ENCODE measurements at regions not wholly inside any gene's neighbourhood (a gene's known extent, or its start where the extent isn't known, plus 50 kb on each side); places are given as distances from the start of the nearest gene placed in this dataset.
A peak's percentile ranks its signal among the peaks of the same experiment; 100 is the strongest.
"Not testable (repeated sequence)": the region's sequence is repeated elsewhere in the genome, so short reads cannot be mapped to it uniquely, and the experiment has no call there.

DNA sequence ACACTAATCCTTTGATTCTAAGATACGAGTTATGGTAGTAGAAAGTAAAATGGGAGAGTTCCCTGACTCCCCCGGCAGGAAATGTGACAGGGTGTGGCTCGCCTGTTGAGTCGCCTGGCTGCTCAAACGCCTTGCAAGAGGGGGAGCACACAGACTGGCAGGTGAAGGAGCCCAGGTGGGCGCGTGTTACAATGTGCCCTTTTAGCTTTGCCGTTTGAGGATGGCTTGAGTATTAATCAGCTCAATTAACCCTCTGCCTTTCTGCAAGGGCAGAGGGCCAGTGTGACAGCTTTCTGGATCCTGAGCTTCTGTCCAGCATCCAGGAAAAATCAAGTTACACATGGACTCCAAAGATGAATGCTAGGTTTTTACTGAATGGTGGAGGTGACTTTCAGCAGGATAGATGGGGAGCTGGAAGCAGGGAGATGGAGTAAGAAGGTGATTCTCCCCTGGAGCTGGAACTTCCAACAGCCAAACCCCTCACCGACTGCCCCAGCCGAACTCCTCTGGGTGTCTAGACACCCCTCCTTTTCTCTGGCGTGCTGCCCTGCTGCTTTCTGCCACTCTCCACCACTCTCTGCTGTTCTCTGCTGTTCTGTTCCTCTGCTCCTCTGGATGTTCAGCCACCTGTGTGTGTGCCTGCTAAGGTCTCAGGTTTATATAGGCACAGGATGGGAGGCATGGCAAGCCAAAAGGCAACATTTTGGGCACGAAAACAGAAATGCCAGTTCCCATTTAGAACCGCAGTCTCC is 548.8 kb upstream of the KCND2 start:
- H3K36me3 ChIP-seq (ENCODE audit: control insufficient read depth, insufficient read depth, low read length) = no peaks in the 10 kb centered on the region
- no peaks in the 10 kb centered on the region for H3K9me3 Mint-ChIP-seq
- no peak overlapping the region for H3K27ac ChIP-seq (ENCODE audit: low read depth, low read length)
- no peak overlapping the region for H3K4me3 ChIP-seq (ENCODE audit: low read length)
- H3K27me3 ChIP-seq (ENCODE audit: control insufficient read depth, insufficient read depth, low read length, poor library complexity, severe bottlenecking) = no peaks in the 10 kb centered on the region
- no peak overlapping the region for H3K9ac ChIP-seq (ENCODE audit: extremely low read depth, low read length, poor library complexity, severe bottlenecking)
- WGBS, 2 experiments (ENCODE audit: insufficient coverage in 1 of 2, insufficient read length in 1 of 2) = 88 to 100% methylated on average over 4 to 13 of the region's 13 CpGs
- peak; percentile 45 for DNase-seq
- H3K27me3 Mint-ChIP-seq (ENCODE audit: insufficient read depth) = no peaks in the 10 kb centered on the region
- H3K4me1 ChIP-seq (ENCODE audit: control insufficient read depth, insufficient read depth, low read length) = no peaks in the 10 kb centered on the region
- H3K9me3 ChIP-seq (ENCODE audit: control insufficient read depth, low read length) = no peaks in the 10 kb centered on the region
- no peak overlapping the region for H3K27ac Mint-ChIP-seq
- TF ChIP-seq, protein P1, sequence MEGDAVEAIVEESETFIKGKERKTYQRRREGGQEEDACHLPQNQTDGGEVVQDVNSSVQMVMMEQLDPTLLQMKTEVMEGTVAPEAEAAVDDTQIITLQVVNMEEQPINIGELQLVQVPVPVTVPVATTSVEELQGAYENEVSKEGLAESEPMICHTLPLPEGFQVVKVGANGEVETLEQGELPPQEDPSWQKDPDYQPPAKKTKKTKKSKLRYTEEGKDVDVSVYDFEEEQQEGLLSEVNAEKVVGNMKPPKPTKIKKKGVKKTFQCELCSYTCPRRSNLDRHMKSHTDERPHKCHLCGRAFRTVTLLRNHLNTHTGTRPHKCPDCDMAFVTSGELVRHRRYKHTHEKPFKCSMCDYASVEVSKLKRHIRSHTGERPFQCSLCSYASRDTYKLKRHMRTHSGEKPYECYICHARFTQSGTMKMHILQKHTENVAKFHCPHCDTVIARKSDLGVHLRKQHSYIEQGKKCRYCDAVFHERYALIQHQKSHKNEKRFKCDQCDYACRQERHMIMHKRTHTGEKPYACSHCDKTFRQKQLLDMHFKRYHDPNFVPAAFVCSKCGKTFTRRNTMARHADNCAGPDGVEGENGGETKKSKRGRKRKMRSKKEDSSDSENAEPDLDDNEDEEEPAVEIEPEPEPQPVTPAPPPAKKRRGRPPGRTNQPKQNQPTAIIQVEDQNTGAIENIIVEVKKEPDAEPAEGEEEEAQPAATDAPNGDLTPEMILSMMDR (conservative IDR thresholded peaks at IDR 0.05) = no peak
- no peaks in the 10 kb centered on the region for H3K36me3 Mint-ChIP-seq (ENCODE audit: low read depth)
- peaks cover 1% of the 10 kb centered on the region for H3K4me1 Mint-ChIP-seq
- no peak overlapping the region for H3K4me3 Mint-ChIP-seq

DNA sequence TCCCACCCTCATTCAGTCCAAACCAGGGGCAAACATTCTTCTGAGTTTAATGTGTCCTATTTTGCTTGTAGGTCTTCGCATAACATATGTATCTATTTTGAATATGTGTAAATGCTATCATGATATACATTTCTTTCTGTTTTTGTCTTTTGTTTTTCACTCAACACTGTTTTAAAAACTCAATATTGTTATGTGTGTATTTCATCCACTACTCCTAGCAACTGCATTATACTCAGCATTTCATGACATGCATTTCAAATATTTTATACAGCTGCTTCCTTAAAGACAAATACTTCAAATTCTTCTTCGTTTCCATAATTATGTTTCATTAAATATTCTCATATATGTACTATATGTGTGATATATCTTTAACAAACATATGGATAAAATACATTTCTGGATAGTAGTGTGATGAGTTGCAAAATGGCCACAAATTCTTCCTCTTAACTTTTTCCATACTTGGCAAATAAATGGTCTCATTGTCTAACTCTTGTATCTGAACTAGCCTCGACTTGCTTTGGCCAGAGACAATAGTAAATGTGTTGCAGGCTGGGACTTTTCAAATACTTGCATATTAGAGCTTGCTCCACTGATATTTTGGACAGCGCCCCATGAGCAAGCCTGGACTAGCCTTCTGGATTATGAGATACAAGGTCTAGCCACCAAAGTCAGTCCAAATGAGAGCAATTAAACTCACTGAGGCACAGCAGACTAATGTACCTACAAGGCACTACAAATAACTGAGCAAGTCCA is 539.7 kb upstream of the KCND2 start:
- H3K27ac ChIP-seq (ENCODE audit: low read depth, low read length) = no peak overlapping the region
- no peaks in the 10 kb centered on the region for H3K9me3 ChIP-seq (ENCODE audit: control insufficient read depth, low read length)
- no peak overlapping the region for H3K4me3 ChIP-seq (ENCODE audit: low read length)
- H3K9ac ChIP-seq (ENCODE audit: extremely low read depth, low read length, poor library complexity, severe bottlenecking) = no peak overlapping the region
- H3K36me3 ChIP-seq (ENCODE audit: control insufficient read depth, insufficient read depth, low read length) = no peaks in the 10 kb centered on the region
- 96 to 100% methylated on average over 2 of the region's 4 CpGs for WGBS, 2 experiments (ENCODE audit: insufficient coverage in 1 of 2, insufficient read length in 1 of 2)
- no peak overlapping the region for H3K27ac Mint-ChIP-seq
- H3K27me3 ChIP-seq (ENCODE audit: control insufficient read depth, insufficient read depth, low read length, poor library complexity, severe bottlenecking) = no peaks in the 10 kb centered on the region
- no peak for DNase-seq
- H3K36me3 Mint-ChIP-seq (ENCODE audit: low read depth) = no peaks in the 10 kb centered on the region
- TF ChIP-seq, protein P1 (conservative IDR thresholded peaks at IDR 0.05) = no peak
- no peaks in the 10 kb centered on the region for H3K27me3 Mint-ChIP-seq (ENCODE audit: insufficient read depth)
- peaks cover 4% of the 10 kb centered on the region for H3K4me1 ChIP-seq (ENCODE audit: control insufficient read depth, insufficient read depth, low read length)
- H3K9me3 Mint-ChIP-seq = no peaks in the 10 kb centered on the region
- no peaks in the 10 kb centered on the region for H3K4me1 Mint-ChIP-seq
- no peak overlapping the region for H3K4me3 Mint-ChIP-seq

DNA sequence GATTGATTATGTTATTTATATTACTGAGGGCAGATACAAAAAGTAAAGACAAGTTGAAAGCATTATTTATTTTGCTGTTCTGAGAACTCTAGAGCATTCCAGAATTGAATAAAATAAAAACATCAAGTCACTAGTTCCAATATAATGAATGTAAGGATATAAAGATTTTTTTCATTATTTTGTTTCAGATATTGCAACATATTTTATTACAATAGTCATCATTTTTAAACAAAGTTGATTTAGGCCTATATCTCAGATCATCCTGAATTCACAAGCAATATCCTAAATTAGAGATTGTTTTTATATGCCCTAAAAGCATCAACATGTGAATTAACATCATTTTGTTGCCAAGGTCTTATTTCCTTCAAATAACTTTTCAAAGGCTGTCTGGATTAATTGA is 535.6 kb upstream of the KCND2 start:
- H3K4me3 ChIP-seq (ENCODE audit: low read length) = no peak overlapping the region
- Mint-ChIP-seq H3K9me3 (no peaks in the 10 kb centered on the region), H3K27me3 (ENCODE audit: insufficient read depth) (no peaks in the 10 kb centered on the region), H3K27ac (no peak overlapping the region), H3K4me1 (no peaks in the 10 kb centered on the region), H3K36me3 (ENCODE audit: low read depth) (no peaks in the 10 kb centered on the region), H3K4me3 (no peak overlapping the region)
- H3K9me3 ChIP-seq (ENCODE audit: control insufficient read depth, low read length) = no peaks in the 10 kb centered on the region
- H3K9ac ChIP-seq (ENCODE audit: extremely low read depth, low read length, poor library complexity, severe bottlenecking) = no peak overlapping the region
- no peaks in the 10 kb centered on the region for H3K36me3 ChIP-seq (ENCODE audit: control insufficient read depth, insufficient read depth, low read length)
- no peaks in the 10 kb centered on the region for H3K27me3 ChIP-seq (ENCODE audit: control insufficient read depth, insufficient read depth, low read length, poor library complexity, severe bottlenecking)
- TF ChIP-seq, protein P1 (conservative IDR thresholded peaks at IDR 0.05) = no peak
- no peak overlapping the region for H3K27ac ChIP-seq (ENCODE audit: low read depth, low read length)
- DNase-seq = no peak
- H3K4me1 ChIP-seq (ENCODE audit: control insufficient read depth, insufficient read depth, low read length) = no peaks in the 10 kb centered on the region

DNA sequence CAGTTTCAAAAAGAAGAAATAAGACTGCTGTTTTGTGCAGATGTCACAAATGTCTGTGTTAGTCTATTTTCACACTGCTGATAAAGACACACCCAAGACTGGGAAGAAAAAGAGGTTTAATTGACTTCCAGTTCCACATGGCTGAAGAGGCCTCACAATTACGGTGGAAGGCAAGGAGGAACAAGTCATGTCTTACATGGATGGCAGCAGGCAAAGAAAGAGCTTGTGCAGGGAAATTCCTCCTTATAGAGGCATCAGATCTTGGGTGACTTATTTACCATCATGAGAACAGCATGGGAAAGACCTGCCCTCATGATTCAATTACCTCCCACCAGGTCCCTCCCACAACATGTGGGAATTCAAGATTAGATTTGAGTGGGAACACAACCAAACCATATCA is 527.7 kb upstream of the KCND2 start:
- DNase-seq; H3K27me3 ChIP-seq (ENCODE audit: control insufficient read depth, insufficient read depth, low read length, poor library complexity, severe bottlenecking); H3K27ac Mint-ChIP-seq; H3K9me3 Mint-ChIP-seq; H3K9me3 ChIP-seq (ENCODE audit: control insufficient read depth, low read length); H3K27ac ChIP-seq (ENCODE audit: low read depth, low read length); H3K36me3 Mint-ChIP-seq (ENCODE audit: low read depth); H3K4me1 ChIP-seq (ENCODE audit: control insufficient read depth, insufficient read depth, low read length); H3K9ac ChIP-seq (ENCODE audit: extremely low read depth, low read length, poor library complexity, severe bottlenecking); H3K27me3 Mint-ChIP-seq (ENCODE audit: insufficient read depth); H3K36me3 ChIP-seq (ENCODE audit: control insufficient read depth, insufficient read depth, low read length); H3K4me3 ChIP-seq (ENCODE audit: low read length); H3K4me1 Mint-ChIP-seq; H3K4me3 Mint-ChIP-seq: not testable (repeated sequence)
- 91 to 93% methylated on average over 1 of the region's 1 CpG for WGBS, 2 experiments (ENCODE audit: insufficient coverage in 1 of 2, insufficient read length in 1 of 2)

Measured in endodermal cell (in vitro differentiated cells).